ENCODE measurements at regions not wholly inside any gene's neighbourhood (a gene's known extent, or its start where the extent isn't known, plus 50 kb on each side); places are given as distances from the start of the nearest gene placed in this dataset.

- POLR2A ChIA-PET, result no interaction called here
- H3K27ac Mint-ChIP-seq, result no peak overlapping the region
- H3K36me3 Mint-ChIP-seq, result peaks cover 10% of the 10 kb centered on the region
- CTCF ChIA-PET, result no interaction called here
- DNase-seq (ENCODE audit: low spot score) (no peak), ATAC-seq (no peak)
- no peak overlapping the region for H3K4me3 Mint-ChIP-seq
- peaks cover 29% of the 10 kb centered on the region for H3K4me1 Mint-ChIP-seq
- no peak for TF ChIP-seq SMAD4 (CRISPR knock-in tag; IDR thresholded peaks at IDR 0.05)
- TF ChIP-seq TP53 (CRISPR knock-in tag; IDR thresholded peaks at IDR 0.05), result no peak
- TF ChIP-seq ZNF121 (CRISPR knock-in tag; IDR thresholded peaks at IDR 0.05), result no peak
- no peak for TF ChIP-seq E2F5 (CRISPR knock-in tag; IDR thresholded peaks at IDR 0.05)
- no peak for TF ChIP-seq ZNF423 (CRISPR knock-in tag; IDR thresholded peaks at IDR 0.05)
- no peak for TF ChIP-seq ATF6 (CRISPR knock-in tag; IDR thresholded peaks at IDR 0.05)
- no peak for TF ChIP-seq CREM (CRISPR knock-in tag; IDR thresholded peaks at IDR 0.05)
- no peak for TF ChIP-seq GTF2I (CRISPR knock-in tag; conservative IDR thresholded peaks at IDR 0.05)
- no peak for TF ChIP-seq E2F1 (CRISPR knock-in tag; IDR thresholded peaks at IDR 0.05)
- no peak for TF ChIP-seq CDX4 (CRISPR knock-in tag; IDR thresholded peaks at IDR 0.05; ENCODE audit: borderline replicate concordance)
- no peak for TF ChIP-seq TCF7 (CRISPR knock-in tag; IDR thresholded peaks at IDR 0.05; ENCODE audit: low read depth)
- no peak for TF ChIP-seq SP1 (CRISPR knock-in tag; conservative IDR thresholded peaks at IDR 0.05)
- TF ChIP-seq ZNF232 (CRISPR knock-in tag; IDR thresholded peaks at IDR 0.05), result no peak
- no peak for TF ChIP-seq ZBTB21 (CRISPR knock-in tag; IDR thresholded peaks at IDR 0.05; ENCODE audit: borderline replicate concordance)
- H3K9me3 Mint-ChIP-seq, result peaks cover 10% of the 10 kb centered on the region
- no peaks in the 10 kb centered on the region for H3K27me3 Mint-ChIP-seq (ENCODE audit: low read depth)
Observed at GRCh38 chr12:46432325-46432724, 59.8 kb upstream of the SLC38A2 start.

GRCh38 chr12:46430340-46430948, 57.9 kb upstream of the SLC38A2 start:
- Mint-ChIP-seq H3K36me3 (peaks cover 28% of the 10 kb centered on the region), H3K27ac (peak overlapping the region; percentile 92), H3K27me3 (ENCODE audit: low read depth) (peaks cover 4% of the 10 kb centered on the region; the same call in 1 of the 2 replicates), H3K9me3 (peaks cover 24% of the 10 kb centered on the region), H3K4me3 (no peak overlapping the region), H3K4me1 (peaks cover 29% of the 10 kb centered on the region)
- ChIA-PET CTCF (interaction anchor here (0.6 kb wide), 1 partner anchor 45 kb away, joined by 5 read pairs; no protein-coding TSS in a partner anchor), POLR2A (interaction anchor here (1.4 kb wide), 1 partner anchor 59 kb away, joined by 3 read pairs; no protein-coding TSS in a partner anchor)
- no peak for DNase-seq (ENCODE audit: low spot score)
- TF ChIP-seq SMAD4 (CRISPR knock-in tag; IDR thresholded peaks at IDR 0.05) (no peak), PREB (CRISPR knock-in tag; IDR thresholded peaks at IDR 0.05; ENCODE audit: borderline replicate concordance) (no peak), GABPB1 (CRISPR knock-in tag; IDR thresholded peaks at IDR 0.05) (peak; percentile 98), CREM (CRISPR knock-in tag; IDR thresholded peaks at IDR 0.05) (no peak)
- ATAC-seq, result peak; percentile 38; the same call in 1 of the 2 replicates

Measured in WTC11 (cell line).